Osteocyte (in vitro differentiated cells): ENCODE measurements at regions not wholly inside any gene's neighbourhood (a gene's known extent, or its start where the extent isn't known, plus 50 kb on each side); places are given as distances from the start of the nearest gene placed in this dataset.

ENCODE experiments used
- DNase-seq: peaks from one replicate; pipeline ENCODE4 v3.0.0; 2021; ENCODE audit warnings: mixed read lengths; ENCODE audit not compliant: unreplicated experiment; ENCODE audit errors: extremely low spot score
- H3K27ac Mint-ChIP-seq: one replicate; pipeline ENCODE4 v1.8.0; 2021; ENCODE audit warnings: mild to moderate bottlenecking, mixed read lengths; ENCODE audit not compliant: unreplicated experiment
- H3K27me3 Mint-ChIP-seq: one replicate; pipeline ENCODE4 v1.8.0; 2021; ENCODE audit warnings: mixed read lengths; ENCODE audit not compliant: unreplicated experiment
- H3K36me3 Mint-ChIP-seq: one replicate; pipeline ENCODE4 v1.8.0; 2021; ENCODE audit warnings: mixed read lengths; ENCODE audit not compliant: unreplicated experiment
- H3K4me1 Mint-ChIP-seq: one replicate; pipeline ENCODE4 v1.8.0; 2021; ENCODE audit warnings: mixed read lengths; ENCODE audit not compliant: unreplicated experiment
- H3K4me3 Mint-ChIP-seq: one replicate; pipeline ENCODE4 v1.8.0; 2021; ENCODE audit warnings: mild to moderate bottlenecking, moderate library complexity, mixed read lengths; ENCODE audit not compliant: unreplicated experiment
- H3K9me3 Mint-ChIP-seq: one replicate; pipeline ENCODE4 v1.8.0; 2021; ENCODE audit warnings: mixed read lengths; ENCODE audit not compliant: unreplicated experiment
- TF ChIP-seq, protein P1 (sequence below): fragments of 200-600 bp; sonication (generic); IDR thresholded peaks from 2 replicates; pipeline ENCODE4 v1.5.0; 2021; ENCODE audit warnings: antibody characterized with exemption, mild to moderate bottlenecking, moderate library complexity

DNA sequence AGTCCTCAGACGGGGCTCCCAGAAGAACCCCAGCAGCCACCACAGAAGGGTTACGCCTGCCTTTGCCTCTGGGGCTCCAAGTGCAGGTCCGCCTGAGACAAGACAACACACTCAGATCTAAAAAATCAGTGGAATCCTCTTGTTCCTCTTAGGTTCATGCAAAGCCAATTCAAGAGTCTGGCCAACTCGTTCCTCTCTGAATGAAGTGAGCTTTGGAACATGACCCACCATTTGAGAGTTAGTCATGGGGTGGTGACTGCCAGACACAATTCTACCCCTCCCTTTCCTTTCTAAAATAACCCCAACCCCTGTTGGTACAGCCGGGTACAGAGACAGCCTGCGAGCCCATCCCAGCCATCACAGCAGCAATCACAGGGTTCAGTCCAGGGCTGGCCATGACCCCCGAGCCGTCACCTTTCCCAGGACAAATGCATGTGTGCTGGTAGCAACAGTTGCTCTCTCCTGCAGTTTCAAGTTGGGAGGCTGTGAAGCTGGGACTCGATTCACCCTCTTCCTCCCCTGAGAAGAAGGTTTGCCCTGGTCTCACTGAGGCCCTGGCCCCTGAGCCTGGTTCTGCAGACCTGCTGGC is 183.1 kb upstream of the SH3BP4 start:
- no peaks in the 10 kb centered on the region for H3K36me3 Mint-ChIP-seq
- H3K4me1 Mint-ChIP-seq, result peaks cover 26% of the 10 kb centered on the region
- no peak overlapping the region for H3K27ac Mint-ChIP-seq
- H3K4me3 Mint-ChIP-seq, result no peak overlapping the region
- no peaks in the 10 kb centered on the region for H3K9me3 Mint-ChIP-seq
- H3K27me3 Mint-ChIP-seq, result no peaks in the 10 kb centered on the region
- TF ChIP-seq, protein P1, sequence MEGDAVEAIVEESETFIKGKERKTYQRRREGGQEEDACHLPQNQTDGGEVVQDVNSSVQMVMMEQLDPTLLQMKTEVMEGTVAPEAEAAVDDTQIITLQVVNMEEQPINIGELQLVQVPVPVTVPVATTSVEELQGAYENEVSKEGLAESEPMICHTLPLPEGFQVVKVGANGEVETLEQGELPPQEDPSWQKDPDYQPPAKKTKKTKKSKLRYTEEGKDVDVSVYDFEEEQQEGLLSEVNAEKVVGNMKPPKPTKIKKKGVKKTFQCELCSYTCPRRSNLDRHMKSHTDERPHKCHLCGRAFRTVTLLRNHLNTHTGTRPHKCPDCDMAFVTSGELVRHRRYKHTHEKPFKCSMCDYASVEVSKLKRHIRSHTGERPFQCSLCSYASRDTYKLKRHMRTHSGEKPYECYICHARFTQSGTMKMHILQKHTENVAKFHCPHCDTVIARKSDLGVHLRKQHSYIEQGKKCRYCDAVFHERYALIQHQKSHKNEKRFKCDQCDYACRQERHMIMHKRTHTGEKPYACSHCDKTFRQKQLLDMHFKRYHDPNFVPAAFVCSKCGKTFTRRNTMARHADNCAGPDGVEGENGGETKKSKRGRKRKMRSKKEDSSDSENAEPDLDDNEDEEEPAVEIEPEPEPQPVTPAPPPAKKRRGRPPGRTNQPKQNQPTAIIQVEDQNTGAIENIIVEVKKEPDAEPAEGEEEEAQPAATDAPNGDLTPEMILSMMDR, result no peak
- DNase-seq, result no peak

DNA sequence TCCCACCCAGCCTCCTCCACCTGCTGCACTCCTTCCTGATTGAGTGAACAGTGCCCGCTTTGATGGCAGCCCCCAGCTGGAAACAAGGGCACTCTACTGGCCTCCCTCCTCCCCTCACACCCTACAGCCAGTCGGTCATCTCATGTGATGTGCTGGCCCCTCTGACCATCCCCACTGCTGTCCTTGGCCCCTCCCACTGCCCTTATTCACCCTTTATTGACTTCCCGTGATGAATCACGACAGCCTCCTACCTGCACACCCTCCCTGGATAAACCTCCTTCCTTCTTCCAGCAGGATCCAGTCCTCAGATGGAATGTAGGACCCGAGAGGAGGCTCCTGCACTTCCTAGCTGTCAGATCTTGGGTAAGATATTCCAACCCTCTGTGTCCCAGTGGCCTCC is 186.5 kb upstream of the SH3BP4 start:
- no peak for DNase-seq
- no peaks in the 10 kb centered on the region for H3K27me3 Mint-ChIP-seq
- no peak overlapping the region for H3K27ac Mint-ChIP-seq
- H3K9me3 Mint-ChIP-seq, result peaks cover 11% of the 10 kb centered on the region
- H3K4me1 Mint-ChIP-seq, result peaks cover 9% of the 10 kb centered on the region
- TF ChIP-seq, protein P1, result no peak
- no peaks in the 10 kb centered on the region for H3K36me3 Mint-ChIP-seq
- no peak overlapping the region for H3K4me3 Mint-ChIP-seq

DNA sequence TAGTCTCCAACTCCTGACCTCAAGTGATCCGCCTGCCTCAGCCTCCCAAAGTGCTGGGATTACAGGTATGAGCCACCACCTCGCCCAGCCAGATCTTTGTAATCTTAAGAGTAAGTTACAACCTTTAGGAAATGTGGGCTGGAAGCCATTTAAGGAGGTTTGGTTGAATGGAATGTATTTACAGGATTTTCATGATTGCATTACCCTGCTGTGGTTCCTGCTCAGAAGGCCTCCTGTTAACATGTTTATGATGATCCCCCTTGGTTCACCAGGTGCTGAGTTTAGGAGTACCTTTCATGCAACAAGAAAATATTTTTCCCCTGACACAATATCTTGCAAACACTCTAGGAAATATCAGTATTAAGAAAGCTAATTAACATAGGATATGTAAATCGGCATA is 187.4 kb upstream of the SH3BP4 start:
- peaks cover under 1% of the 10 kb centered on the region for H3K4me1 Mint-ChIP-seq
- H3K27ac Mint-ChIP-seq, result no peak overlapping the region
- DNase-seq, result no peak
- TF ChIP-seq, protein P1, result no peak
- peaks cover 13% of the 10 kb centered on the region for H3K9me3 Mint-ChIP-seq
- no peaks in the 10 kb centered on the region for H3K27me3 Mint-ChIP-seq
- H3K36me3 Mint-ChIP-seq, result no peaks in the 10 kb centered on the region
- no peak overlapping the region for H3K4me3 Mint-ChIP-seq

DNA sequence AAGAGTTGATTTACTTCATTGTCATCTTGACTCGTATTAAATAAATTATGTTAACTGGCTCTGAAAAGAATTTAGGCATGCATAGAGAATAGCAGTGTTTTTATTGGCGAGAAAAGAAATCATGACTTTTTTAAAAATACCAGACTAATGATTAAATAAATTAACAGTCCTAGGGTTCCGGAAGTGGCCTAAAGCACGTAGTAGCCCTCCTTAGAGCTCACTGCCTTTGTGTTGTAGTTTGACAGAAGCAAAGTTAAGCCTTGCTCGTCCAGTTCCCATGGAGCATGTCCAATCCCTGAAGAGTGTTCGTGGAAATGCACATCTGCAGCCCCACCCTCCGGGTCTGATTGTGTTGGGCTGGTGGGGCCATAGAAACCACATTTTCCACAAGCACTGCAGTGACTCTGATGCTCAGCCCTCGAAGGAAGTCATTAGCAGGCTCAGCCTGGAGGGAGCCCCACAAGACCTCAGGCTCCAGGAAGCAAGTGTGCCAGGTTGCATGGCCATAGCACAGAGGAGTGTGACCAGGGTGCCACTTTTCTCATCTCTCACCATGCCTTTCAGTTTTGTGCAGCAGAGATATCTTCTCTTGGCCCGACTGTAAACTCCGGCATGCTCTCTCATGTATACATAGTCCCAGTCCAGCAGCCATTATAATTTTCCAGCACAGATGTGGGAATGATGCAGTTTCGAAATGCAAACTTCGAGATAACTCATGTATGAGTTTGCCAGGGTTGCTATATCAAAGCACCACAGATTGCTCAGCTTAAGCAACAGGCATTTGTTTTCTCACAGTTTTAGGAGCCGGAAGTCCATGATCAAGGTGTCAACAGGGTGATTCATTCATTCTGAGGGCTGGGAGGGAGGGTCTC is 188.6 kb upstream of the SH3BP4 start:
- Mint-ChIP-seq H3K4me3 (no peak overlapping the region), H3K4me1 (no peaks in the 10 kb centered on the region), H3K27ac (no peak overlapping the region), H3K9me3 (peaks cover 13% of the 10 kb centered on the region), H3K27me3 (no peaks in the 10 kb centered on the region), H3K36me3 (no peaks in the 10 kb centered on the region)
- DNase-seq, result no peak
- TF ChIP-seq, protein P1, result no peak

DNA sequence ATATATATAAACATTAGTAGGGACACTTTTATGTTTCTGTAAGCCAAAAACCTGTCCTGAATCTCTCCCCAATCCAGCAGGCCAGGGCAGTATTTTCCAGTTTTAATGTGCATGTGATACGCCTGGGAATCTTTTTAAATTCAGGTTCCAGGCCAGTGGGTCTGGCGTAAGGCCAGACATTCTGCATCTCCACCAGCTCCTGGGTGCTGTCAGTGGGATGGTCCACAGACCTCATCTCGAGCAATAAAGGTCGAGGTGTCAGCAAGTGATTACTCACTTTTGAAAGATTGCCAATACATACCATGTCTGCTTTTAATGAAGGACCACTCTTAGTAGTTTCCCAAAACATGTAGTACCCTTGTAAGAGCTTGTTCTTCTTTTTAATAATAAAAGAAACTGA is 189.9 kb upstream of the SH3BP4 start:
- Mint-ChIP-seq H3K4me3 (no peak overlapping the region), H3K27me3 (no peaks in the 10 kb centered on the region), H3K9me3 (peaks cover 13% of the 10 kb centered on the region), H3K27ac (no peak overlapping the region), H3K4me1 (no peaks in the 10 kb centered on the region), H3K36me3 (no peaks in the 10 kb centered on the region)
- TF ChIP-seq, protein P1, result no peak
- DNase-seq, result no peak
